ENCODE measurements at regions not wholly inside any gene's neighbourhood (a gene's known extent, or its start where the extent isn't known, plus 50 kb on each side); places are given as distances from the start of the nearest gene placed in this dataset.

DNA sequence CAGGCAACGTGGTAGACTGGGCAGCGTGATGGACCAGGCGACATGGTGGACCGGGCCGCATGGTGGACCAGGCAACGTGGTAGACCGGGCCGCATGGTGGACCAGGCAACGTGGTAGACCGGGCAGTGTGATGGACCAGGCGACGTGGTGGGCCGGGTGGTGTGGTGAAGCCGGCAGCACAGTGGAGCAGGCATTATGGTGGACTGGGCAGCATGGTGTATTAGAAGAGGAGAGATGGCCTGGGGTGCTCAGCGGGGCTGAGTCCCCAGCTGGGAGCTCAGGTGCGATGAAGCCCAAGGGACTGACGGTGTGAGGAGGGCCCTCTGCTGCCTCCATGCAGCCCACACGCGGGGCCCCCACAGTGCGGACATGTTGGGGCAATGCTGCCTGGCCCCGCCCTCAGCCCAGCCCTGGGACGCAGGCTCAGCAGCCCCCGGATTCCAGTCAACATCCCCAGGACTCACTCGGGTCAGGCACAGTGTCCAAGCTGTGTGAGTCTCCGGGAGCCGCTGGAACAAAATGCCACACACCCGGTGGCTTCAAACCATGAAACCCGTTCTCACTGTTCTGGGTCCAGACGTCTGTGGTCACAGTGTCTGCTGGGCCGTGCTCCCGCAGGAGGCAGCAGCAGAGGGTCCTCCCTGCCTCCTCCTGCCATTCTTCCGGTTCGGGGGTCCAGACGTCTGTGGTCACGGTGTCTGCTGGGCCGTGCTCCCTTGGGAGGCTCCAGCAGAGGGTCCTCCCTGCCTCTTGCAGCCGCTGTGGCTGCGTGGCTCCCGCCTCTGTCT, 1084.9 kb downstream of the BRD1 start:
- CTCF ChIA-PET: no interaction called here
- no peak overlapping the region for H3K4me3 ChIP-seq (ENCODE audit: low read depth, low read length)
- DNase-seq (ENCODE audit: low read depth): no peak
- no peak for TF ChIP-seq CTCF (IDR thresholded peaks at IDR 0.05; ENCODE audit: insufficient read depth, low read depth, low read length)
- no peaks in the 10 kb centered on the region for H3K27me3 ChIP-seq (ENCODE audit: control insufficient read depth, insufficient read depth, low read length)
- POLR2A ChIA-PET: no interaction called here
- H3K36me3 ChIP-seq (ENCODE audit: control insufficient read depth, insufficient read depth, low read length): no peaks in the 10 kb centered on the region

DNA sequence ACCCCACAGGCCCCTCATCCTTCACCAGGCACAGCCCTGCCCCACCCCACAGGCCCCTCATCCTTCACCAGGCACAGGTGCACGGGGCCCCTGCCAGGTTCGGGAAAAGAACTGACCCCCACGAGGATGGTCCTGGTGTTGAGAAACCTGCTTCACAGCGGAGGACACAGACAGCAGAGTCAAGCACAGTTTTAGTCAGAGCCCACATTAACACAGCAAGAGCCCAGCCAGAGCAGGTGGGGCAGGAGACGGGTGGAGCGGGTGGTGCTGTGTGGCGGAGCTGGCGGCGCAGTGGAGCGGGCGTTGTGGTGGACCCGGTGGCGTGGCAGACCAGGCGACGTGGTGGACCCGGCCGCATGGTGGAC, 1085.5 kb downstream of the BRD1 start:
- CTCF ChIA-PET: no interaction called here
- no peak for DNase-seq (ENCODE audit: low read depth)
- POLR2A ChIA-PET: no interaction called here
- H3K27me3 ChIP-seq (ENCODE audit: control insufficient read depth, insufficient read depth, low read length): no peaks in the 10 kb centered on the region
- no peak overlapping the region for H3K4me3 ChIP-seq (ENCODE audit: low read depth, low read length)
- TF ChIP-seq CTCF (IDR thresholded peaks at IDR 0.05; ENCODE audit: insufficient read depth, low read depth, low read length): no peak
- H3K36me3 ChIP-seq (ENCODE audit: control insufficient read depth, insufficient read depth, low read length): no peaks in the 10 kb centered on the region

- no peak for TF ChIP-seq CTCF (IDR thresholded peaks at IDR 0.05; ENCODE audit: insufficient read depth, low read depth, low read length)
- POLR2A ChIA-PET: no interaction called here
- H3K27me3 ChIP-seq (ENCODE audit: control insufficient read depth, insufficient read depth, low read length): no peaks in the 10 kb centered on the region
- H3K36me3 ChIP-seq (ENCODE audit: control insufficient read depth, insufficient read depth, low read length): no peaks in the 10 kb centered on the region
- CTCF ChIA-PET: no interaction called here
- DNase-seq (ENCODE audit: low read depth): no peak
- H3K4me3 ChIP-seq (ENCODE audit: low read depth, low read length): no peak overlapping the region
Observed at GRCh38 chr22:48741540-48741939, 1086.1 kb downstream of the BRD1 start.

DNA sequence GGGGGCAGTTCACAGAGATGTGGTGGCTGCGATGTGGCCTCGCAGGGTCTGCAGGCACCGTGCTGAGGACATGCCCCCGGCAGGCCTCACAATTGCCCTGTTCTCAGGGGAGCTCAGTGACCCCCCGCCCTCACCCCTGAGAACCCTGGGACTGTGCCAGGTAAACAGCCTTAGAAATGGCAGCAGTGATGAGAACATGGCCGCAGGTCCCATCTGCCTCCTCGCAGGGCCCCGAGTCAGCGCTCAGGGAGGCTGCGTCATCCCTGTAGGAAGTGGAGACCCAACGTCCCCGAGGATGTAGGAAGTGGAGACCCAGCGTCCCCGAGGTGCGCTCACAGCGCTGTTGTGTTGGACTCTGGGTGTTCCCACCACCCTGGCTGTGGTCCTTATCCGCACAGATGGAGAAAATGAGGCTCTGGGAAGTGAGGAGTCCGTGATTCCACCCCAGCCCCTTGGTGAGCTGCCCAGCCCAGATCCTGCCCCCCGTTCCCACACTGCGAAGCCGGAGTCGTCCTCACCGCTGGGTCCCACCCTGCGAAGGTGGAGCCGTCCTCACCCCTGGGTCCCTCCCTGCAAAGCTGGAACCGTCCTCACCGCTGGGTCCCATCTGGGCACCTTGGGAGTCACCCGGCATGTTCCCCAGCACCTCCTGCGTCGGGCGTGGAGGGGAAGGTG, 1086.8 kb downstream of the BRD1 start:
- ChIA-PET POLR2A (no interaction called here), CTCF (no interaction called here)
- no peak for DNase-seq (ENCODE audit: low read depth)
- H3K36me3 ChIP-seq (ENCODE audit: control insufficient read depth, insufficient read depth, low read length): no peaks in the 10 kb centered on the region
- no peak for TF ChIP-seq CTCF (IDR thresholded peaks at IDR 0.05; ENCODE audit: insufficient read depth, low read depth, low read length)
- H3K4me3 ChIP-seq (ENCODE audit: low read depth, low read length): no peak overlapping the region
- no peaks in the 10 kb centered on the region for H3K27me3 ChIP-seq (ENCODE audit: control insufficient read depth, insufficient read depth, low read length)

DNA sequence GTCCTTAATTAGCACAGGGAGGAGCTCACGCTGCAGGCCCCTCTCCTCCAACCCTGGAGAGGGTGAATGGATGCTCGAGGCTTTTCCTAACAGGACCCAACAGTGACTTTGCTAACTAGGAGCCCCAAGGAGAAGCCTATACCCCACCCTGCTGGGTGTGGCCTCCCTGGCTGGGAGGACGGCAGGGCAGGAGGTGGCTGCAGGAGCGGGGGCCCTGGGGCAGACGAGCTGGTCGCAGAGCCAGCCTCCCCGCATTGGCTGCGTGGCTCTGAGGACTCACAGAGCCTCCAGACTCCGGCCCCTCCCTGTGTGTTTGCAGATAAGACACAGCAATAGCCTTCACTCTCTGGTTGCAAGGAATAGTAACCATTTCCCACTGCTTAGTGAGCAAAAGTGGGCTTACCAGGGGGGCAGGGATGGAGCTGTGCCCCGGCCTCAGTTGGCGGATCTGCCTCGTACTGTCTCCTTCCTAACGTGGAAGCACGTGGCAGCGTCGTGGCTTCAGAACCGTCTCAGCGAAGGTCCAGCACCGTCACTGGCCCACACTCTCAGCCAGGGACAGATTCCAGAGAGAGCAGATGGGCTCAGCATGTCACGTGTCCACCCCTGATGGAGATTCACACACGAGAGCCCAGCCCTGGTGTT, 1087.5 kb downstream of the BRD1 start:
- TF ChIP-seq CTCF (IDR thresholded peaks at IDR 0.05; ENCODE audit: insufficient read depth, low read depth, low read length): no peak
- ChIA-PET CTCF (interaction anchor here (1.3 kb wide), 1 partner anchor 11 kb away, joined by 3 read pairs; no protein-coding TSS in a partner anchor), POLR2A (no interaction called here)
- no peaks in the 10 kb centered on the region for H3K27me3 ChIP-seq (ENCODE audit: control insufficient read depth, insufficient read depth, low read length)
- no peak for DNase-seq (ENCODE audit: low read depth)
- no peaks in the 10 kb centered on the region for H3K36me3 ChIP-seq (ENCODE audit: control insufficient read depth, insufficient read depth, low read length)
- no peak overlapping the region for H3K4me3 ChIP-seq (ENCODE audit: low read depth, low read length)

All from BJ (cell line).